Brain pericyte (primary cell): ENCODE measurements at regions not wholly inside any gene's neighbourhood (a gene's known extent, or its start where the extent isn't known, plus 50 kb on each side); places are given as distances from the start of the nearest gene placed in this dataset.

Experiments
- DNase-seq: peaks from one replicate; pipeline ENCODE4 v3.0.0-alpha.2; 2012; ENCODE audit warnings: low read depth, low spot score

- DNase-seq: no peak
Measured at GRCh38 chr15:31456354-31457060, 129.9 kb downstream of the KLF13 start.

- no peak for DNase-seq
Measured at GRCh38 chr15:31457161-31457560, 130.5 kb downstream of the KLF13 start.

GRCh38 chr15:31457631-31458526 is 131.2 kb downstream of the KLF13 start:
- DNase-seq: no peak

- DNase-seq: no peak
Measured at GRCh38 chr15:31458596-31459399, 132.2 kb downstream of the KLF13 start.

GRCh38 chr15:31459400-31459748 is 132.7 kb downstream of the KLF13 start:
- DNase-seq: no peak

GRCh38 chr15:31461375-31461774 is 134.7 kb downstream of the KLF13 start:
- DNase-seq: no peak

GRCh38 chr15:31461911-31462480 is 135.4 kb downstream of the KLF13 start:
- no peak for DNase-seq

- DNase-seq: no peak
Measured at GRCh38 chr15:31463521-31464102, 137.0 kb downstream of the KLF13 start.

GRCh38 chr15:31464216-31465082 is 137.8 kb downstream of the KLF13 start:
- no peak for DNase-seq

- DNase-seq: no peak
Measured at GRCh38 chr15:31465083-31465955, 138.7 kb downstream of the KLF13 start.

GRCh38 chr15:31467361-31467760 is 140.7 kb downstream of the KLF13 start:
- DNase-seq: no peak

GRCh38 chr15:31468911-31469785 is 142.5 kb downstream of the KLF13 start:
- no peak for DNase-seq

- DNase-seq: no peak
Measured at GRCh38 chr15:31469786-31470525, 143.3 kb downstream of the KLF13 start.

GRCh38 chr15:31470756-31471155 is 144.1 kb downstream of the KLF13 start:
- no peak for DNase-seq

GRCh38 chr15:31471731-31472430 is 145.2 kb downstream of the KLF13 start:
- DNase-seq: no peak

GRCh38 chr15:31472636-31473384 is 146.2 kb downstream of the KLF13 start:
- no peak for DNase-seq
